NK-92 treated with Interleukin-12 subunit alpha and Interleukin-12 subunit beta, amount 100 ng/mL, for 24 hours (cell line): ENCODE measurements at regions not wholly inside any gene's neighbourhood (a gene's known extent, or its start where the extent isn't known, plus 50 kb on each side); places are given as distances from the start of the nearest gene placed in this dataset.
"Not testable (repeated sequence)": the region's sequence is repeated elsewhere in the genome, so short reads cannot be mapped to it uniquely, and the experiment has no call there.

Experiments
- DNase-seq: peaks from one replicate; lab custom pipeline; 2025; lab: John Stamatoyannopoulos, UW

- no peak for DNase-seq
These were observed 445.9 kb downstream of the ZNF536 start for GRCh38 chr19:30817965-30818567.

- DNase-seq = no peak
These were observed 445.0 kb downstream of the ZNF536 start for GRCh38 chr19:30817197-30817596.

GRCh38 chr19:30815889-30816580 lies 443.9 kb downstream of the ZNF536 start:
- DNase-seq = no peak

GRCh38 chr19:30812099-30812678 lies 440.0 kb downstream of the ZNF536 start:
- DNase-seq = no peak

GRCh38 chr19:30811397-30812098 lies 439.4 kb downstream of the ZNF536 start:
- no peak for DNase-seq

- no peak for DNase-seq
These were observed 438.5 kb downstream of the ZNF536 start for GRCh38 chr19:30810726-30811125.

GRCh38 chr19:30807278-30807677 lies 435.1 kb downstream of the ZNF536 start:
- no peak for DNase-seq

- no peak for DNase-seq
These were observed 434.1 kb downstream of the ZNF536 start for GRCh38 chr19:30806311-30806710.

GRCh38 chr19:30804751-30805150 lies 432.6 kb downstream of the ZNF536 start:
- no peak for DNase-seq

- DNase-seq = not testable (repeated sequence)
These were observed 432.1 kb downstream of the ZNF536 start for GRCh38 chr19:30804333-30804732.

- no peak for DNase-seq
These were observed 430.3 kb downstream of the ZNF536 start for GRCh38 chr19:30802424-30803013.

- DNase-seq = no peak
These were observed 427.9 kb downstream of the ZNF536 start for GRCh38 chr19:30799865-30800755.

- DNase-seq = no peak
These were observed 423.5 kb downstream of the ZNF536 start for GRCh38 chr19:30795727-30796126.

- no peak for DNase-seq
These were observed 420.6 kb downstream of the ZNF536 start for GRCh38 chr19:30792561-30793505.

- DNase-seq = no peak
These were observed 418.9 kb downstream of the ZNF536 start for GRCh38 chr19:30791088-30791487.

- no peak for DNase-seq
These were observed 418.0 kb downstream of the ZNF536 start for GRCh38 chr19:30790056-30790680.

- no peak for DNase-seq
These were observed 416.1 kb downstream of the ZNF536 start for GRCh38 chr19:30788105-30788765.

GRCh38 chr19:30785458-30786137 lies 413.4 kb downstream of the ZNF536 start:
- no peak for DNase-seq
